ENCODE measurements at regions not wholly inside any gene's neighbourhood (a gene's known extent, or its start where the extent isn't known, plus 50 kb on each side); places are given as distances from the start of the nearest gene placed in this dataset.

- no peaks in the 10 kb centered on the region for H3K9me2 ChIP-seq (replicated peaks; ENCODE audit: insufficient read depth, low read length)
- H3K79me2 ChIP-seq (ENCODE audit: insufficient read depth, low read length): no peaks in the 10 kb centered on the region
- no peak overlapping the region for H2AFZ ChIP-seq (ENCODE audit: low read depth, low read length, severe bottlenecking)
Measured at GRCh38 chr10:83965473-83965872, 173.8 kb upstream of the GHITM start.

GRCh38 chr10:83968052-83968451 lies 171.3 kb upstream of the GHITM start:
- H3K9me2 ChIP-seq (replicated peaks; ENCODE audit: insufficient read depth, low read length): no peaks in the 10 kb centered on the region
- TF ChIP-seq CTCF (IDR thresholded peaks at IDR 0.05; ENCODE audit: insufficient read depth, low read length, poor library complexity, severe bottlenecking): no peak
- no peak for TF ChIP-seq EZH2phosphoT487 (conservative IDR thresholded peaks at IDR 0.05; ENCODE audit: low read length)
- H3K4me3 ChIP-seq (ENCODE audit: insufficient read depth, low read length, poor library complexity, severe bottlenecking): no peak overlapping the region
- H3K79me2 ChIP-seq (ENCODE audit: insufficient read depth, low read length): no peaks in the 10 kb centered on the region
- H3K27me3 ChIP-seq (ENCODE audit: low read length): no peaks in the 10 kb centered on the region
- H3F3A ChIP-seq (ENCODE audit: insufficient read depth): no peaks in the 10 kb centered on the region
- H3K9me3 ChIP-seq (ENCODE audit: insufficient read depth, low read length): no peaks in the 10 kb centered on the region
- no peaks in the 10 kb centered on the region for H4K20me1 ChIP-seq (ENCODE audit: low read depth, low read length)
- H3K36me3 ChIP-seq (ENCODE audit: low read length): no peaks in the 10 kb centered on the region
- no peak overlapping the region for H2AFZ ChIP-seq (ENCODE audit: low read depth, low read length, severe bottlenecking)
- H3K9ac ChIP-seq (ENCODE audit: low read length): no peak overlapping the region
- no peak overlapping the region for H3K4me2 ChIP-seq (ENCODE audit: low read depth, low read length, poor library complexity, severe bottlenecking)
- no peak overlapping the region for H3K27ac ChIP-seq (ENCODE audit: low read depth, low read length)

More at GRCh38 chr10:83965473-83965872, 173.8 kb upstream of the GHITM start:
- H3K4me2 ChIP-seq (ENCODE audit: low read depth, low read length, poor library complexity, severe bottlenecking): no peak overlapping the region
- H3K27me3 ChIP-seq (ENCODE audit: low read length): no peaks in the 10 kb centered on the region
- H3F3A ChIP-seq (ENCODE audit: insufficient read depth): no peaks in the 10 kb centered on the region
- no peak overlapping the region for H3K4me3 ChIP-seq (ENCODE audit: insufficient read depth, low read length, poor library complexity, severe bottlenecking)
- no peak overlapping the region for H3K27ac ChIP-seq (ENCODE audit: low read depth, low read length)
- no peak overlapping the region for H3K9ac ChIP-seq (ENCODE audit: low read length)
- H3K9me3 ChIP-seq (ENCODE audit: insufficient read depth, low read length): no peaks in the 10 kb centered on the region
- H3K36me3 ChIP-seq (ENCODE audit: low read length): no peaks in the 10 kb centered on the region
- TF ChIP-seq CTCF (IDR thresholded peaks at IDR 0.05; ENCODE audit: insufficient read depth, low read length, poor library complexity, severe bottlenecking) (no peak), EZH2phosphoT487 (conservative IDR thresholded peaks at IDR 0.05; ENCODE audit: low read length) (no peak)
- H4K20me1 ChIP-seq (ENCODE audit: low read depth, low read length): no peaks in the 10 kb centered on the region

- TF ChIP-seq EZH2phosphoT487 (conservative IDR thresholded peaks at IDR 0.05; ENCODE audit: low read length) (no peak), CTCF (IDR thresholded peaks at IDR 0.05; ENCODE audit: insufficient read depth, low read length, poor library complexity, severe bottlenecking) (no peak)
- no peak overlapping the region for H3K27ac ChIP-seq (ENCODE audit: low read depth, low read length)
- no peak overlapping the region for H3K4me3 ChIP-seq (ENCODE audit: insufficient read depth, low read length, poor library complexity, severe bottlenecking)
- H3F3A ChIP-seq (ENCODE audit: insufficient read depth): no peaks in the 10 kb centered on the region
- H3K36me3 ChIP-seq (ENCODE audit: low read length): no peaks in the 10 kb centered on the region
- no peak overlapping the region for H2AFZ ChIP-seq (ENCODE audit: low read depth, low read length, severe bottlenecking)
- no peaks in the 10 kb centered on the region for H3K9me3 ChIP-seq (ENCODE audit: insufficient read depth, low read length)
- no peak overlapping the region for H3K4me2 ChIP-seq (ENCODE audit: low read depth, low read length, poor library complexity, severe bottlenecking)
- H3K79me2 ChIP-seq (ENCODE audit: insufficient read depth, low read length): no peaks in the 10 kb centered on the region
- H3K9ac ChIP-seq (ENCODE audit: low read length): no peak overlapping the region
- no peaks in the 10 kb centered on the region for H3K9me2 ChIP-seq (replicated peaks; ENCODE audit: insufficient read depth, low read length)
- no peaks in the 10 kb centered on the region for H4K20me1 ChIP-seq (ENCODE audit: low read depth, low read length)
- H3K27me3 ChIP-seq (ENCODE audit: low read length): no peaks in the 10 kb centered on the region
Measured at GRCh38 chr10:83978681-83979383, 160.5 kb upstream of the GHITM start.

Data from SU-DHL-6 (cell line).